GM12872 (cell line): ENCODE measurements at regions not wholly inside any gene's neighbourhood (a gene's known extent, or its start where the extent isn't known, plus 50 kb on each side); places are given as distances from the start of the nearest gene placed in this dataset.

Experiments used
- CTCF ChIP-seq: IDR thresholded peaks from 3 replicates; pipeline ENCODE4 v1.5.1; 2011; ENCODE audit warnings: low read depth, mild to moderate bottlenecking, low read length, moderate library complexity; ENCODE audit not compliant: insufficient read depth

GRCh38 chr13:71358218-71358617 is 508.8 kb downstream of the DACH1 start:
- no peak for TF ChIP-seq CTCF

GRCh38 chr13:71355010-71355409 is 512.0 kb downstream of the DACH1 start:
- TF ChIP-seq CTCF, result no peak

GRCh38 chr13:71350886-71351285 is 516.1 kb downstream of the DACH1 start:
- TF ChIP-seq CTCF, result no peak

- no peak for TF ChIP-seq CTCF
Measured at GRCh38 chr13:71339736-71340135, 527.3 kb downstream of the DACH1 start.

GRCh38 chr13:71339005-71339404 is 528.0 kb downstream of the DACH1 start:
- no peak for TF ChIP-seq CTCF

GRCh38 chr13:71338070-71338469 is 528.9 kb downstream of the DACH1 start:
- no peak for TF ChIP-seq CTCF

GRCh38 chr13:71327266-71327665 is 539.7 kb downstream of the DACH1 start:
- TF ChIP-seq CTCF, result no peak

GRCh38 chr13:71325556-71325955 is 541.4 kb downstream of the DACH1 start:
- no peak for TF ChIP-seq CTCF
